A673 (cell line): ENCODE measurements at regions not wholly inside any gene's neighbourhood (a gene's known extent, or its start where the extent isn't known, plus 50 kb on each side); places are given as distances from the start of the nearest gene placed in this dataset.

Experiments
- CTCF ChIP-seq: fragments of 300-800, 200-600 bp; sonication (generic); conservative IDR thresholded peaks from 2 replicates; pipeline ENCODE4 v1.5.1; 2017; ENCODE audit warnings: low read depth, mild to moderate bottlenecking, antibody characterized with exemption, low read length, moderate library complexity, mixed read lengths
- EZH2 ChIP-seq: fragments of 200-600 bp; sonication (generic); IDR thresholded peaks from 2 replicates; pipeline ENCODE4 v1.6.1; 2017; ENCODE audit warnings: borderline replicate concordance, low read depth, mild to moderate bottlenecking, mixed read lengths, antibody characterized with exemption, low read length; ENCODE audit not compliant: poor library complexity, severe bottlenecking

GRCh38 chrX:145751943-145752342, 65.7 kb upstream of the SLITRK2 start:
- no peak for TF ChIP-seq EZH2
- no peak for TF ChIP-seq CTCF
